Stimulated activated CD4-positive, alpha-beta T cell treated with anti-CD3 and anti-CD28 coated beads, TNF-alpha, amount 100 ng/mL, for 24 hours (primary cell): ENCODE measurements at regions not wholly inside any gene's neighbourhood (a gene's known extent, or its start where the extent isn't known, plus 50 kb on each side); places are given as distances from the start of the nearest gene placed in this dataset.

Source experiments
- DNase-seq, 3 experiments: peaks; one replicate each; pipeline ENCODE4 v3.0.0-alpha.2; 2020; ENCODE audit warnings: low read depth in 3 of 3

GRCh38 chr16:49026566-49027181 lies 255.0 kb downstream of the CBLN1 start:
- DNase-seq: no peak

GRCh38 chr16:49024896-49025295 lies 256.7 kb downstream of the CBLN1 start:
- DNase-seq: no peak

- DNase-seq: no peak
Measured at GRCh38 chr16:49024016-49024415, 257.6 kb downstream of the CBLN1 start.

- DNase-seq: no peak
Measured at GRCh38 chr16:49023050-49023449, 258.6 kb downstream of the CBLN1 start.

- DNase-seq: no peak
Measured at GRCh38 chr16:49022351-49022963, 259.2 kb downstream of the CBLN1 start.

- no peak for DNase-seq
Measured at GRCh38 chr16:49021136-49021535, 260.5 kb downstream of the CBLN1 start.

- DNase-seq: no peak
Measured at GRCh38 chr16:49020436-49020835, 261.2 kb downstream of the CBLN1 start.

- DNase-seq: no peak
Measured at GRCh38 chr16:49019831-49020230, 261.8 kb downstream of the CBLN1 start.

GRCh38 chr16:49019081-49019633 lies 262.5 kb downstream of the CBLN1 start:
- no peak for DNase-seq

- no peak for DNase-seq
Measured at GRCh38 chr16:49018259-49018931, 263.2 kb downstream of the CBLN1 start.

- no peak for DNase-seq
Measured at GRCh38 chr16:49017501-49017900, 264.1 kb downstream of the CBLN1 start.

GRCh38 chr16:49016461-49016860 lies 265.2 kb downstream of the CBLN1 start:
- DNase-seq: no peak

GRCh38 chr16:49015225-49015592 lies 266.4 kb downstream of the CBLN1 start:
- DNase-seq: no peak

GRCh38 chr16:49014277-49015224 lies 267.1 kb downstream of the CBLN1 start:
- DNase-seq: no peak

GRCh38 chr16:49013727-49014080 lies 267.9 kb downstream of the CBLN1 start:
- no peak for DNase-seq

- no peak for DNase-seq
Measured at GRCh38 chr16:49012961-49013726, 268.5 kb downstream of the CBLN1 start.

GRCh38 chr16:49011901-49012300 lies 269.7 kb downstream of the CBLN1 start:
- no peak for DNase-seq

- no peak for DNase-seq
Measured at GRCh38 chr16:49010879-49011278, 270.8 kb downstream of the CBLN1 start.

GRCh38 chr16:49010396-49010795 lies 271.2 kb downstream of the CBLN1 start:
- DNase-seq: no peak

- no peak for DNase-seq
Measured at GRCh38 chr16:49009204-49009603, 272.4 kb downstream of the CBLN1 start.

- no peak for DNase-seq
Measured at GRCh38 chr16:49003992-49004391, 277.6 kb downstream of the CBLN1 start.
